Activated CD4-positive, alpha-beta T cell treated with anti-CD3 and anti-CD28 coated beads, Interleukin-2, amount 50 U/mL, for 16 hours (primary cell): ENCODE measurements at regions not wholly inside any gene's neighbourhood (a gene's known extent, or its start where the extent isn't known, plus 50 kb on each side); places are given as distances from the start of the nearest gene placed in this dataset.
"Not testable (repeated sequence)": the region's sequence is repeated elsewhere in the genome, so short reads cannot be mapped to it uniquely, and the experiment has no call there.

Experiments used
- DNase-seq: peaks from one replicate; pipeline ENCODE4 v3.0.0-alpha.2; 2020

GRCh38 chr18:68427951-68428401, 286.9 kb downstream of the TMX3 start:
- DNase-seq, result no peak

GRCh38 chr18:68426731-68427315, 288.1 kb downstream of the TMX3 start:
- DNase-seq, result no peak

- DNase-seq, result no peak
These were observed 296.0 kb downstream of the TMX3 start for GRCh38 chr18:68418881-68419280.

- DNase-seq, result no peak
These were observed 296.6 kb downstream of the TMX3 start for GRCh38 chr18:68418226-68418868.

- no peak for DNase-seq
These were observed 297.1 kb downstream of the TMX3 start for GRCh38 chr18:68417826-68418225.

- no peak for DNase-seq
These were observed 297.6 kb downstream of the TMX3 start for GRCh38 chr18:68417166-68417799.

DNA sequence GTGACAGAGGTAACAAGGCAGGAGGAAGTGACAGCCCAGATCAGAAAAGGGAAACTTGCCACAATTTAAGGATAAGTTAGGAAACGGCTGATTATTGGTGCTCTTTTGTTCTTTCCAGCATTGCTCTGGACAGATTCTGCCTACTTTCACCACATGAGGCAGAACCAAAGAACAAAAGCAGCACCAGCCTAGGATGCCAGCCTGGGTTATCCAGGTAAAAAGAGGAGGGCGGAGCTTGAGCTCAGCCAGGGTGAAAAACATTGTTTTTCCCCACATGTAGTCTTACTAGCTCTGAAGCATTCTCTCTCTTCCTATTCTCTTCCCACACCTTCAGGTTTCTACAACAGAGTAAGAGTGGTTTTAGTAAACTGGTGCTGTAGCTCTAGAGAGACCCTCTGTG, 300.5 kb downstream of the TMX3 start:
- DNase-seq, result no peak

DNA sequence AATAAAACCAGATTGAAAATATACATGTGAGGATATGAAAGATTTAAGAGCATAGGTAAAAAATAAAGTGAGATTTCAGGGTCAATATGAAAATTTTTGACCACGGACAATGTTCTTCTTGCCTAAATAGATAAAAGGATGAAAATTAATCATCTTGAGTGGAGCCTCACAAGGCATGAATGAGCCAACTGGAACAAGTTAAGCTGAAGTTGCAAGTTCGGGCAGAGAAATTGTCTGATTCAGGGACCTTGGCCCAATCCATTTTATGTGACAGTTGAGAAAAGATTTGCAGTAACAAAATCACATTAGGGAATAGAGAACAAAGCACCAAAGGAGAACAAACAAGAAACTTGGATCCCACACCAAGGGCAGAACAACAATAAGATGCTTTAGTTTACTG, 305.3 kb downstream of the TMX3 start:
- no peak for DNase-seq

DNA sequence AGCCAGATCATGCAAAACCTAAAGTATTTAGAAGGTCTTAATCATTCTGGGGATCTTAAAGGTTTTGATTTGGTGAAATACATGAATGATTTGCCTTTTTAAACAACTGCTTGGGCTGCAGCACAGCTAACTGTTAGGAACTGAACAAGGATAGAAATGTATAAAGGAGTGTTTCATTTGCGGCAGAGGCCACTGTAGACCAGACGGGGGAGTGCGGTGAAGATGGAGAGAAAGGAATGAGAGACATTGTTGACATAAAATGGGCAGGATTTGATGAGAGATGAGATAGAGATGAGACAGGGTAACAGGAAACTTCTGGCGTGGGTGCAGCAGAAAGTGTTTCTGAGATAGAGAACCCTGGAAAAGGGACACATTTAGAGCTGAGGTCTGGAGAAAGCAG, 308.1 kb downstream of the TMX3 start:
- DNase-seq, result no peak

GRCh38 chr18:68402784-68403183, 312.1 kb downstream of the TMX3 start:
- no peak for DNase-seq

- DNase-seq, result no peak
These were observed 314.0 kb downstream of the TMX3 start for GRCh38 chr18:68400889-68401288.

DNA sequence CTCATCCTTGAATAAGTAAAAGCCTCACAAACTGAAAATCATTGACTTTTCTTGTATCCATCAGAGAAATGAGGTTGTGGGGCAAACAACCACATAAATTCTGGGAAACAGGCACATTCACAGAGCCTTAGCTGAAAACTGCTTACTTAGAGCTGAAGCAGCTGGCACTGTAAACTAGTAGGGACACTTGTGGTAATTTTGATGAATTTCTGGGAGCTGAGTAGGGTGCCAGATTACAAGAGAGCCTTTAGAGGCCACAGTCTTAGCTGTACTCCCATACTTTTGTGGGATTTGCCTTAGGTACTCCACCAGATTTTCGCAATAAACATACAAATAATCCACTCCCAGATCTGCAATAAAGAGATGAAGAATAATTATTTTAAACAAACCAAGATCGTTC, 315.2 kb downstream of the TMX3 start:
- no peak for DNase-seq

DNA sequence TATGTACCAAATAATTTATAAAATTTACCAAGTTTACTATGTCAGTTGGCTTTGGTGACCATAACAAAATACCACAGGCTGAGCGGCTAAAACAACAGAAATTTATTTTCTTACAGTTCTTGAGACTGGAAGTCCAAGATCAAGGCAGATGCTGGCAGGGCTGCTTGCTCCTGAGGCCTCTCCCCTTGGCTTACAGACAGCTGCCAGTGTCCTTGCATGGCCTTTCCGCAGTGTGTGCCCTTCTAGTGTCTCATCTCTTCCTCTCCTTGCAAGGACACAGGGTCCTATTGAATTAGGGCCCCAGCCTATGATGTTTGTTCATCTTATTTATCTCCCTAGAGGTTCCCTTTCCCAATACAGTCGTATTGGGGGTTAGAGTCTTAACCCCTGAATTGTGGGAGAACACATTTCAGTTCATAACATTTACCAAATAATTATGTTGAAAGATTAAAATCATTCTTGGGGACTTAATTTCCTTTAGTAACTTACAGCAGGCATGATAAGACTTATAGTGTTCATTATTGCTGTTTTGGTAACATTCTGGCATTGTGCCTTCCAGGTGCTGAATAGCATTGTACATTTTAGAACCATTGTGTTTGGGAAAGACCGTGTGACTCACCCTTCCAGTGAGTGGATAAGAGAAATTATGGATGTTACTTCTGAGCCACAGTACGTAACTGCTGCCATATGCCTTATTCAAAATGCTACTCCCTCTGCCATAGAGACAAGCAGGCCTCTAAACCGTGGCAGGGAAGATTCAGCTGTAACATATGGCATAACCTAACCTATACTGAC, 317.5 kb downstream of the TMX3 start:
- no peak for DNase-seq

DNA sequence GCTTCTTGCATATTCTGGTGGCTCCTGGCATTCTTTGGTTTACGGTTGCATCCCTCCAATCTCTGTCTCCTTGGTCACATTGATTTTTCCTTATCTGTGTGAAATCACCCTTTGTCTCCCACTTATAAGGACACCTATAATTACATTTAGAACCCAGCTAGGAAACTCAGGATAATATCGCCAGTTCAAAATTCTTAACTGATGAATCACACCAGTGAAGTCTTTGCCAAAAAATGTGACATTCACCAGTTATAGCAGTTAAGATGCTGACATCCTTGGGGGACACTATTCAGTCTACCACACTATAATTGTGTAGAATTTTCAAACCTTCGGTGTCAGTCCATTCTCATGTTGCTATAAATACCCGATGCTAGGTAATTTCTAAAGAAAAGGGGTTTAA, 320.2 kb downstream of the TMX3 start:
- DNase-seq, result no peak

DNA sequence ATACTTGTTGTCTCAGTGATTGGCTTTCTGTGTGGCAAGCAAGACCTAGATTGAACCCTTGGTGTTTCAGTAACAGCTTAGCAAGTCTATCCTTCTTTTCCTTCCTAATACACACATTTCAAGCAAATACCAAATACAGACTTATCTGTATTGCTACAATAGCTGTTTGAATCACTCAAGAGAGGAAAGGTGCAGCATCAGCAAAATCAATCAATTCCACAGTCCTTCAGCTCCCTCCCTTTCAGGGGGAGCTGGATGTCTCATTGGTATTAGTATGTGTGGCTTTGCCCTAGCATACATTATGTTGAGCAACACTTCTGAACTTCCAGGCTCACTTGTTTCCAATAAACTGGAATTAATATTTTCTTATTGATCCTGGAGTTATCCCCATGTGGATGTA, 323.1 kb downstream of the TMX3 start:
- no peak for DNase-seq

GRCh38 chr18:68387246-68387645, 327.7 kb downstream of the TMX3 start:
- no peak for DNase-seq

- not testable (repeated sequence) for DNase-seq
These were observed 330.9 kb downstream of the TMX3 start for GRCh38 chr18:68383979-68384378.

DNA sequence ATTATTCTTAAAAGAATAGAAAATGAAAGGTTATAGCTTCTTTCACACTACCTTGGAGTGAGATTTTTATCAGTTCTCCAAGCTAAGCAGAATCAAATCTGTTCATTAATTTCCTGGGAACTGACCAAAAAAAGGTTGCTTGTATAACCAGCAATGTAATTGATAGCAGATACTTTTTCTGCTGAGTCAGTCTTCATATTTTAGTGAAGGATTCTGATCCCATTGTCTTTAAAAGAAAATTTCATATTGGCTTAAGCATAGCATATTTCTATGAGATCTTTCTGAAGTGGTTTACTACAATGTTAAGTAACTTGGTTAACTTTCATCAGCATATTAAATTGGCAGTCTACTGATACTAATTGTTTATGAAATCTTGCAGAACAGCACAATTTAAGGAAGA, 338.0 kb downstream of the TMX3 start:
- DNase-seq, result no peak

DNA sequence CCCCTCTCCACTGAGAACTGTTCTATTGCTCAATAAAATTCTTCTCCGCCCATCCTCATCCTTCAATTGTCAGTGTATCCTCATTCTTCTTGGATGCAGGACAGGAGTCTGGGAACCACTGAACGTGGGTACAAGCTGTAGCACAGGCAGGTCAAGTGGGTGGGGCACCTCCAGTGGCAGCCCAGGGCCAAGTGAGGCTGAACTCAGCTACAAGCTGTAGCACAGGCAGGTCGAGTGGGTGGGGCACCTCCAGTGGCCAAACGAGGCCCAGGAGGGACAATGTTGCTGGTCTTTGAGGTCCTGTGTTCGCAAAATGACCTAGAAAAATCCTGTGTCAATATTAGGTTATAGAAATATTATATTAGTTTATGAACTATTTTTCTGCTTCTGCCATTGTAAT, 352.0 kb downstream of the TMX3 start:
- no peak for DNase-seq

- no peak for DNase-seq
These were observed 359.3 kb downstream of the TMX3 start for GRCh38 chr18:68355637-68356036.

- no peak for DNase-seq
These were observed 360.7 kb downstream of the TMX3 start for GRCh38 chr18:68354176-68354575.

- no peak for DNase-seq
These were observed 372.8 kb downstream of the TMX3 start for GRCh38 chr18:68342039-68342659.

- DNase-seq, result no peak
These were observed 374.3 kb downstream of the TMX3 start for GRCh38 chr18:68340606-68341005.
